AML-193 (cell line): ENCODE measurements at regions not wholly inside any gene's neighbourhood (a gene's known extent, or its start where the extent isn't known, plus 50 kb on each side); places are given as distances from the start of the nearest gene placed in this dataset.

Source experiments
- DNase-seq, 2 experiments: peaks; one replicate each; lab custom pipeline; 2025; lab: John Stamatoyannopoulos, UW

DNA sequence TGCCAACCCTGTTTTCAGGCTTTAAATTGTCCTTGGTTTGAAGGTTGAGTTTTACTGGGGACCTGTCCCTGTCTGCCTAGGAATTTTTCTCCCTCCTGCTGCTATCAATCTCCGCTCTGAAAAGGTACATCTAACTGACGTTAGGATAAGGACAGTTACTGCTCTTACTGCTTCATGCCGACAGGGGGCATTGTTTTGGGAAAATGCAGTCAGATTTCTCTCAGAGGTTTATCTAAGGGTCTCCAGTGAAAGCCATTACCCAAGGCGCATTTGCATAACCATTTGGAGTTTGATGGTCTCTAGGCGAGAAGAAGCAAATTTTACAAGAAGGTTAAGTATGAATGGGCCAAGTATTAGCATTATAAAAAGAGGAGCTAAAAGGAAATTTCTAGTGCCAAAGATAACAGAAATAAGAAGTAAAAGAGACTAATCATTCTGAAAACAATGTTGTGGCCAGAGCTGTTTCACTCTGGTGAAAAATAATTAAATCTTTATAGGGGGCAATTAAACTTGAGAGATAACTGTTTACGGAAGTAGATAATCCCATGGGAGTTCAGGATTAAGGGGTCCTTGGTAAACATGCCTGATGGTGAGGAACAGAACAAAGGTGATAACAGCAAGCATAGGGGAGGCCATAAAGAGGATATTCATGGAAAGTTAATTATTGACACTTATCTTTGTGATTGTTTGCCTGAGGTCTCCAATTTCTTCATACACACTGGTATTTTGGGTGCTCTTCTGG is 605.0 kb downstream of the MTRR start:
- no peak for DNase-seq

DNA sequence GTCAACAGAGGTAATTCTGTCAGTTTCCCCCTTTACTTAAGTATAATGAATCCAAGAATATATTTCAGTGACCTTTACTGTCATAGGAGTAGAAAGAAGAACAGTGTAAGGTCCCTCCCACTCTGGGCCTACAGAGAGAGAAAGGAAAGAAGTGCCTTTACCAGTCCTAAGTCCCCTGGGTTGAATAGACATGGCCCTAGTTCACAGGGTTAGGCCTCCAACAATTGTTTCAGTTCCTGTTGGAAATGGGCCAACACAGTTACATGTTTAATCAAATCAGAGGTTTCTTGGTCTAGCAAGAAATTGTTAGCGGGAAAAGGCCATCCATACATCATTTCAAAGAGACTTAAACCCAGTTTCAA is 605.6 kb downstream of the MTRR start:
- no peak for DNase-seq

DNA sequence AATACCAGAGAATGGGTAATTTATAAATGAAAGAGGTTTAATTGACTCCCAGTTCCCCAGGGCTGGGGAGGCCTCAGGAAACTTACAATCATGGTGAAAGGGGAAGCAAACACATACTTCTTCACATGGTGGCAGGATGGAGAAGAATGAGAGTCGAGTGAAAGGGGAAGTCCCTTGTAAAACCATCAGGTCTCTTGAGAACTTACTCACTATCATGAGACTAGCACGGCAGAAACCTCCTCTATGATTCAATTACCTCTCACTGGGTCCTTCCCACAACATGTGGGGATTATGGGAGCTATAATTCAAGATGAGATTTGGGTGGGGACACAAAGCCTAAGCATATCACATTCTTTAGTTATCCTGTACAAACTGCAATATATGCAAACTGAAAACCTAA is 609.4 kb downstream of the MTRR start:
- no peak for DNase-seq

DNA sequence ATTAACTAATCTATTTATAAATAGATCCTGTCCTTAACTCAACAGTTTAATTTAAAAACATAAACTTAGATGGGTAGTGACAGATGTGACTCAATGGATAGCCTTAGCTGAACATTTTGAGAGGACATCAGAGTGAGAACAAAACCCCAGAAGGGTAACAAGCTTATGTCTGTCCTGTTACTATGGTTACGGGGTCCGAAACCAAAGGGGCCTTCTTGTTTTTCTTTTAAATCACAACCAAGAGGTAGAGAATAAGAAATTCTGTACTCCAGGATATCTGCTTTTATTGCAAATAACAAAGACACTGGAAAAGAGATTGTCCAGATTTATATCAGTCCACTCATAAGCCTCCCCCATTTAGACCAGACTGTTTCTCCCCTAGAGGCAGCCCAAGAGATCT is 612.1 kb downstream of the MTRR start:
- no peak for DNase-seq

DNA sequence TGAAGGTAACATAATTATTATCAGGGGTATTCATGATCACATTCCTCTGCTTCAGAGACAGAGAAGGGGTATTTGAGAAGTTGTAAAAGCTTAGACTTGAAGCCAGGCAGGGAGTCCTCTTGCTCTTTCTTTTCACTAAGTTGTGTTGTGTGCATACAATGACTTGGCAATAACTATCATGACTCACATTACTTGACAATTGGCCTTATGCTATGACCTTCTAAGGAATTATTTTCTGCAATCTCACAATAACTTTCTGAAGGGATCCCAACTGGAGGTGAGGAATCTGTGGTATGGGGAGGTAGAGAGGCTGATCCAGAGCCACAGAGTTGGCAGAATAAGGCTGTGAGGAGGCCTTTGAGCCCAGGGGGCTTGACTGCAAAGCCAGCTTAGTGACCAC is 622.3 kb downstream of the MTRR start:
- no peak for DNase-seq

DNA sequence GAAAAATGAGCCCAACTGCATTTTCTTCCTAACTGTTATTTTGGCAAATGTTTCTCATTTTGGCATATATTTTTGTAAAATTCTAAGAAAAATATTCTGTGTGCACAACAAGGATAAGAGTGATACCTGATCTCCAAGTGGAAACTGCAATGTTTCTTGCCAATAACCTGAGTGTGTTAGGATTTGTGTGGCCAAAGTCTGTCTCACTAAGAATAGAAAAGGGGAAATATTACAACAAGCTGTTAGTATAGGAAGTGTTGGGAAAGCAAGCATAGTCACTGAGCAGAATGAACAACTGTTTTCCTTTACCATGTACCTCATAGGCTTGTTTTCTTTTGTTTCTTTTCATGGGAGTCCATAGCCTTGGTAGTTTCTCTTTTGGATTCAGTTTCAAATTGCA is 624.2 kb downstream of the MTRR start:
- DNase-seq, result no peak

DNA sequence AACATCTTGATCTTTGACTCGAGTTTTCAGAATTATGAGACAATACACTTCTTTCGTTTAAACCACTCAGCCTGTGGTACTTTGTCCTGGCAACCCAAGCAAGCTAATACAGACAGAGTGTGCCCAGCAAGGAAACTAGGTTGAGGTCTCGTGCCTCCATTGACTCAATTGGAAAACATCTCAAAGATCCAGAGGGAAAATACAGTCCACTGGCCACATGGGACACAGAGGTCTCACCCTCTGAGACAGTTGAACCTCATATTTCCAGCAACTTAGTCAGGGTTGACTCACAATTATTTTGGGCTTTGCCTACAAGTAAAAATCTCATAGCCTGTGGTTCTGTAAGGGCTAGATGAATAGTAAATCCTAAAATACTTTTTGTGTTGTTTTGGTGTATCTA is 631.5 kb downstream of the MTRR start:
- no peak for DNase-seq

DNA sequence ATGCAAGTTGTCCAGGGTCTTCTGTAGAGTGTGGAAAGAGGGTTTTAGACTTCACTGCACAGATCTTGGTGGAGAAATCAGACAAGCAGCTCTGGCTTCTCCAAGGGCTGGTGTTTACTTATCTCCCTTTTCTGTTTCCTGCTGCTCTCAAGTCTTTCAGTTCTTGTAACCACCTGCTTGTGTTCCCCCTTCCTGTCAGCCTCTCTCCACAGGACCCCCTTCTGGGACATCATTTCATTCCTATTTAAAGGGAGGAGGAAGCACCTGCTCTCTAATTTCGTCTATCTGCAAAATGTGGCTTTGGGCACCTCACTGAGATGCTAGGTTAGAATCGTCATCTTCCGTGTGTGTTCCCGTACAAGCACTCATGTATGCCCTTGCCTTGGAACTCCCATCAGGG is 636.2 kb downstream of the MTRR start:
- DNase-seq, result no peak

DNA sequence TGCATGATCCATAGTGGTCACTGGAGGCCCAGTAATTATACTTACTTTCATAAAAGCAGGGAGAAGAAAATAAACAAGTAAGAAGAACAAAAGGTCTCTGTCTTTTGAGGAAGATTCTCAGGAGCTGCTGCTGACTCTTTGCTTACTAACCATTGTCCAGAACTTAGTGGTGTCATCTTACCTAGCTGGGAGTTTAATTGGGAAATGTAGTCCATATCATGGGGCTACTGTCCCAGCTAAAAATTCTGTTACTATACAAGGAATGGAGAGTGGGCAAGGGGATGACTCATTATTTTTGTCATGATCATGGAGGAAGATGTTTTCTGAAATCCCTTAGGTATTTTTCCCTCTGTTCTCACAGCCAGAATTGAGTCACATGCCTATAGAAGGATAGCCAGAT is 639.3 kb downstream of the MTRR start:
- no peak for DNase-seq

DNA sequence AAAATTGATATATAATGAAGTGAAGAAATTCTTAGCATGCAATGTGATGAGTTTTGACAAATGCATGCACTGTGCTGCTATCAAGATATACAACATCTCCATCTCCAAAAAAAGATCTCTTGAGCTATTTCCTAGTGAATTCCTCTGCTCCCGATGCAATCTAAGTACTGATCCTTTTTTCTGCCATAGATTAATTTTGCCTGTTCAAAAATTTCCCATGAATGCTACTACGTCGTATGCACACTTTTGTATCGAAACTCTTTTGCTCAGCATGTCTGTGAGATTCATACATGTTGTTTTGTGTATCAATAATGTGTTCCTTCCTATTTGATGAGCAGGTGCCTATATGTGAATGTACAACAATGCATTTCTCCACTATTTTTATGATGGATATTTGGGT is 647.4 kb downstream of the MTRR start:
- DNase-seq, result no peak

DNA sequence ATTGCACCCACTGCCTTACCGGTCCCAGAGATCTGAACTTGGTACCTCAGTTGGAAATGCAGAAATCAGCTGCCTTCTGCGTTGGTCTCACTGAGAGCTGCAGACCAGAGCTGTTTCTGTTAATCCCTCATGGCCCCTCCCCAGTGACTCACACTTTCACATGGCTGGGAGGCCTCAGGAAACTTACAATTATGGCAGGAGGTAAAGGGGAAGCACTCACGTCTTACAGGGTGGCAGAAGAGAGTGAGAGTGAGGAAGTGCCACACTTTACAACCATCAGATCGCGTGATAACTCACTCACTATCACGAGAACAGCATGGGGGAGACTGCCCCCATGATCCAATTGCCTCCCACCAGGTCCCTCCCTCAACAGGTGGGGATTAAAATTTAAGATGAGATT is 648.5 kb downstream of the MTRR start:
- no peak for DNase-seq

DNA sequence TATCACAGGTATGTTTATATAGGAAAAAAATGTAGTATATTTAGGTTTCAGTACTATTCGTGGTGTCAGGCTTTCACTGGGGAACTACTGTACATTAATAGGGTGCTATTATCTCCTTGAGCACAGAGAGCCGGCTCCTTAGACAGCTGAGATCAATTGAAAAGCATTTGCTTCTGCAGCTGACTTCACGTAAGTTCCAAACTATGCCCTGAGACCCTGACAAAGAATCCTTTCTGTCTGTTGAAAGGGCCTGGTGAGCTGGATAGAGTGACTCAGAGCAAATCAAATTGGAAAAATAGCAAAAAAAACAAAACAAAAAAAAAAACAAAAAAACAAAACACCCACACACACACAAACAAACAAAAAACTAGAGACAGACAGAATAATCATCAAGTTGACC is 652.0 kb downstream of the MTRR start:
- DNase-seq, result no peak

DNA sequence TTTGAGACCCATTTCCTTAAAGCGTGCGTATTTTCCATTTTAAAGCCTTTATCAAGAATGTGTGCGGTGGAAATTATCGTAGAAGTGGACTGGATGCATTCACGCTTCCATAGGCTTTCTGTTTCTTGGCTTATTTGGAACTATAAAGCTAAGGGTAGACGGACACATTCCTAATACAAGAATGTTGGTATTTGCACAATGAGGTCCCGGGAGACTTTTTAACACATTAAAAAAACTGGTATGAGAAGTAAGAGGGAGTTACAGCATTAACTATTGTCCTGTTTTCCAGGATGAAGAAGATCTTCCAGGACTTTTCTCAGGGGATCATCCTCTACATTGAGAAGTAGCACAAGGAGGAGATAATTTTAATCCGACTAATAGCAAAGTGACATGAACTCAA is 653.0 kb downstream of the MTRR start:
- no peak for DNase-seq

DNA sequence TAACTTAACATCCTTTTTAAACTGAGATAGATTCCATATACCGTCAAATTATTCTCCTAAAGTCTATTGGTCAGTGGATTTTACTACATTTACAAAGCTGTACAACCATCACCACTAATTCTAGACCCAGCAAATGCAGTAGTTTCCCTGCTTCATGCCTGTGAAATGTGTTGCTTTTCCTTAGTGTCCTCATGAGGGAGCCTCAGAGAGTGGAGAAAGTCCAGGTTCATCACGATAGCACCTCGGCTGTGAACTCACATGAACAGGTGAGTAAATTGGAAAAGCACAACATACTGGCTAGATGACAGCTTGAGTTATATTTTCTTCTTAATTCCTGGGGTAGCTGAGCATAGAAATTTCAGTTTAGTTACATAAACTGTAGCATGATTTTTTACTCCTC is 653.7 kb downstream of the MTRR start:
- no peak for DNase-seq

DNA sequence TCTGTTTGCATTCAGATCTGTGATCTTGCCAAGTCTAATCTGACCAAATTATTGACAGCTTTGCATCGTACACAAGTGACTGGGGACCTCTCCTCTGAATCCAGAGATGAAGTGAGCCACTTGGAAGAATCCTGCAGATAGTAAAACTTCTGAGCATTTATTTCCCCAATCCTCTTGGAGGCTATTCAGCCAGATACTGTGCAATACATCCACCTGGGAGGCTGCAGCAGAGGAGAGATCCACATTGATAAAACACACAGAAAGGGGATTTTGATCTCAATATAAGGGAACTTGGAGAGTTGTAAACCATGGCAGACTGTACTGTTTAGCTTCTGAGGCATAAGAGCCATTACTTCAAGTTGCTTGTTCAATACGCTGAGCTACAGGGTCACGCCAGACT is 654.6 kb downstream of the MTRR start:
- DNase-seq, result no peak

DNA sequence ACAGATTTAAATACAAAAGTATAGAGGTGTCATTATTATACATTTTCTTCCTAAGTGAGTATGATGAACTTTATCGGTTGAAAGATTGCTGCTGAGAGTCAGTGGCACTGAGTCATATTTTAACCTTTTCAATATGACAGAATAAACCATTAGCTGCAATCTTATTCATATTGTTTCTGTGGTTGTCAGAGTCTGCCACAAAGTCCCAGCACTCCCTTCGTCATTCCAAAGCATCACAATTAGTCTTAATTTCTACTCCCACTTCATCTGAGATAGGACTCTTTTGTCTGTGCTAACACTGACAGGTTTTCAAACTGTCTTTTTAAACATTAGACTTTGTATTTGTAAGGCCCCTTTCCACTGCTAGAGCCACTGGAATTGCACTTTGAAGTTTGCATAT is 656.9 kb downstream of the MTRR start:
- no peak for DNase-seq

DNA sequence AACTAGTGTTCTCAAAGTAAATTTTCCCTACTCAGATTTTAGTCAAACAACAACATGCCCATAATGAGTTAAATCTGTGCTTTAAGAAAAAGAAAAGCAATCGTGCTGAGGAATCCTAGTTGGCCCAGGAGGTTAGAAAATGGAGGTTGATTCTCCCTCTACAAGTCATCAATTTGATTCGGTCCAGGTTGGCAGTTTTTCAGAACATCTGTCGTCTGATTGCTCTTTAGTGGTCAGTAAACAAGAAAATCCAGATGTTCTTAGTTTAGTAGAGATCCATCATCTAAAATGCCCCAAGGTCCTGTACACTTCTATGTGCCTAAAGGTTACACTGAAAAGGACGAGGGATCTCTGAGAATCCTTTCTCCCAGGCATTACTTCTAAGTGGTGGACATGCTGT is 659.2 kb downstream of the MTRR start:
- no peak for DNase-seq

DNA sequence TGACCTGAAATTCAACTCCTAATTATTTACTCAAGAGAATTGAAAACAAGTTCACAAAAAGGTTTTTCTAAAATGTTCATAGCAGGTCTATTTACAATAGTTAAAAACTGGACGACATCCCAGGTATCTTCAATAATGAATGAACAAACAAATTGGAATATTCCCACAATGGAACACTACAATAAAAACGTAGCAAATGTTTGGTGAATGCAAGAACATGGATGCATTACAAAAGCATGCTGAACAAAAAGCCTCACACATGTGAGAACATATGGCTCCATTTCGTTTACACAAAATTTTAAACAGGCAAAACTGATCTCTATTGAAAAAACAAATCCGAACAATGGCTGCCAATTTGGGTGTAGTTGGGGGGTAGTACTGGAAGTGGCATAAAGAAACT is 669.9 kb downstream of the MTRR start:
- no peak for DNase-seq

DNA sequence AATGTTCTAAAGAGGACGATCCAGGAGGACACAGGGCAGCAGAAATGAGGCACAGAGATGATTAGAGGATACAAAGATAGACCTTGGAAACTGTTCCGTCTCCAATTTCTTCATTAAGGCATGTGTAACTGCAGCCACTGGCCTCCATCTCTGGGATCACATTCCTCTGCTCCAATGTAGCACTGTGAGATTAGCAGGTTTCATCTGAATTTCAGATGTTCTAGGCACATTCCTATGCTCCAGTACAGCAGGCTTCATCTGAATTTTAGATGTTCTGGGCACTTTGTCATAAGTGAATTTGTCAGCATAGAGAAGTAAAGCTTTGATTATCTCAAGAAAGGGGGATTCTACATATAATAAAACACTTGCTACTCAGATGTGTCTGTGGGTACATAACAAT is 671.4 kb downstream of the MTRR start:
- no peak for DNase-seq

DNA sequence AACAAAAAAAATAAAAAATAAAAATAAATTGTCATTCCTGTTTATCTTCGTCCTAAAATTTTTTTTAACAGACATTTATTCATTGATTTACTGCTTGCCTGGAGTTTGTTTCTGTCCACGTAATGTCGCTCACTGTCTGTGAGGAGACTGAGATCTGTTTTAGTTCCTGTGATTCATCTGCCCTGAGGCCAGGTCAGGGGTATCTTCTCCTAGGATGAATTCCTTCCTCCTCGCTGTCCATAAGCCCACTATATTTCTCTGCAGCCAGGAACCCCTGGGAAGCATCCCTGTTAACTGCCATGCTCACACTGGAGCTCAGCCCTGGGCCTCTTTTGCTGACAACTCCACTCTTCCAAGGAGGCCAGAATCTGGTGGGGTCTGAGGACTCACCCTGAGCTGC is 682.0 kb downstream of the MTRR start:
- DNase-seq, result no peak

DNA sequence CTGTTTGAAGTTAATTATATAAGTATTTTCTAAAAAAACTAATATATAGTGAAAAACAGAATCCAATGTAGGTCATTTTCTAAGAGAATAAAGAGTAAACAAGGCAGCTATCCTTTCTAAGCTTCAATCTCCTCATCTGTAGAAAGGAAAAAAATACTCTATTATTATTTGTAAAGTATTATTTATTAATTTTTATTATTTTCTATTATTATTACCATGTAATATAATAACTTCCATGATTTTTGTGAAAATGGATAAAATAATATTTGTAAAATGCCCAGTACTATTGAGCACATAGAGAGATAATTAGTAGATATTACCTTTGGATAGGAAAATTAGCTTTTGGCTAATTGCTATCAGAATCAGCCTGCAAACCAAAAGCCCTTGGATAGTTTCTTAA is 684.4 kb downstream of the MTRR start:
- DNase-seq, result no peak

DNA sequence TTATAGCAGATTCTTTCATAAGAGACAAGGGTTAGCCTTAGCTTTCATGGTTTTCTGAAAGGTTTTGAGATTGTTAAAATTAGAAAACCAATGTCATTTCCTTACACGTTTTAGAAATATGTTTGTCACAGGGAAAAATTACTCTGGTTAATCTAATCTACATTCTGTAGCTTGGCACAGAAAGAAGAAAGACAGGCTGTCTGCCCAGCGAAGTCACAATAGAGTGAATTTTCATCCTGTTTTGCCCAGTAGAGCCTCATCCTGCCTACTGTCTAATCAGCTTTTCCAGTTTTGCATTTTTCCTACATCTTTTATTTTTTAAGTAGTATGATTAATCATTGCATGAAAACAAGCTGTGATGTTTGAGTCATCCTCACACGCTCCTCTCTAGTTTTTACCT is 688.8 kb downstream of the MTRR start:
- no peak for DNase-seq

DNA sequence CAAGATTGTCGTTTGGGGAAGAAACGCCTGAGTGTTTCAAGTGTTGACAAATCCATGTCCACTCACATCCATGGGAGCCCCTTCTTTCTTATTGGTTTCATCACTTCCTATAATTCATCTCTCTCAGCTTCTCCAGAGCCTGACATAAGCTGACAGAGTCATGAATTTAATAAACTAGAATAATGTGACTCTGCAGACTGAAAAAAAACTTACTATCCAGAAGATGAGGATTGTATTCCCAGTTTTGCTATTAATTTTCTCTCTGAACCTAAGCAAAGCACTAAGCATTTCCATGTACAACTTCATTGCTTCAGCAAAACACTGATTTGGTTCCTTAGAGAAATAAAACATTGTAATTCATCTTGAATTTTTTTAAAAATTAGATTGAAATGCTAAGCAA is 691.8 kb downstream of the MTRR start:
- no peak for DNase-seq

DNA sequence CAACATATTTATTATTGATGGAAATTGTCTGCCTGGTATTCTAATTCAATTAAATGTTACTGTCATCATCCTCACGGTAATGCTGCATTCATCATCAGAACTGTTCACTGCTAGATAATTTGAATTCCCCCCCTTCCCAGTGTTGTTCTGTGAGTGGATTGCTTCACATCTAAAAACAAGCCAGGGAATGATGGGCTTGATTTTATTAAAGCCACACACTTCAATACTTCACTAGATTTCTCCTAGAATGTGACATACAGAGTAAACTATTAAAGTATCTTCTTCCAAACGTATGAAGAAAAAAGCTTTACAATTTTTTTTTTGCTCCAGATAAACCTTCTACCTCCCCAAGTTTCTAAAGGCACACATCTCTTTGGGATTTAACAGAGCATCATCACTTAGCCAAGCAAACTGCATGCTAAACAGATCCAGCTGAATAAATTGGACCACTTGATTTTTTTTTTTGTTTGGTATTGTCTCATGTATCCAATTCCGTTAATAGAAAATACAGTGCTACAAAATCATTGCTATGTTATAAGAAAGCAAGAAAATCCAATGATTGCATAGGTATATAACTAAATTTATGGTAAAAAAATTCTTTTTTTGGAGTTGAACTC is 692.4 kb downstream of the MTRR start:
- DNase-seq, result no peak
